SK-N-MC (cell line): ENCODE measurements at regions not wholly inside any gene's neighbourhood (a gene's known extent, or its start where the extent isn't known, plus 50 kb on each side); places are given as distances from the start of the nearest gene placed in this dataset.
A peak's percentile ranks its signal among the peaks of the same experiment; 100 is the strongest.

Experiments used
- DNase-seq: peaks from one replicate; pipeline ENCODE4 v3.0.0-alpha.2; 2011; ENCODE audit warnings: low read depth, low spot score
- H3K27ac ChIP-seq: fragments of 200-600 bp; sonication (generic); 2 replicates; pipeline ENCODE4 v1.5.1; 2016; ENCODE audit warnings: mixed run types
- H3K36me3 ChIP-seq: fragments of 200-600 bp; sonication (generic); 2 replicates; pipeline ENCODE4 v1.6.1; 2017; ENCODE audit warnings: antibody characterized with exemption, low read length, mixed read lengths; ENCODE audit not compliant: insufficient read depth
- H3K4me3 ChIP-seq: fragments of 200-600 bp; sonication (generic); 2 replicates; pipeline ENCODE4 v1.5.1; 2016
- H3K9ac ChIP-seq: fragments of 200-600 bp; sonication (generic); 2 replicates; pipeline ENCODE4 v1.8.0; 2017; ENCODE audit warnings: mixed run types, mixed read lengths; ENCODE audit not compliant: insufficient read length
- H3K9me3 ChIP-seq: fragments of 200-600 bp; sonication (generic); 2 replicates; pipeline ENCODE4 v1.6.1; 2017; ENCODE audit warnings: low read depth, mild to moderate bottlenecking, antibody characterized with exemption, low read length, moderate library complexity, mixed read lengths
- EZH2 ChIP-seq: fragments of 200-600 bp; sonication (generic); IDR thresholded peaks from one replicate; pipeline ENCODE4 v1.6.1; 2017; ENCODE audit warnings: antibody characterized with exemption
- FOXP2 ChIP-seq: optimal IDR thresholded peaks from 2 replicates; pipeline ENCODE3; 2011; ENCODE audit warnings: mild to moderate bottlenecking, moderate library complexity; ENCODE audit not compliant: insufficient read depth; ENCODE audit errors: extremely low read length, control extremely low read depth
- POLR2AphosphoS5 ChIP-seq: IDR thresholded peaks from 2 replicates; pipeline ENCODE4 v1.6.1; 2012; ENCODE audit warnings: mild to moderate bottlenecking, low read depth, low read length, borderline replicate concordance

DNA sequence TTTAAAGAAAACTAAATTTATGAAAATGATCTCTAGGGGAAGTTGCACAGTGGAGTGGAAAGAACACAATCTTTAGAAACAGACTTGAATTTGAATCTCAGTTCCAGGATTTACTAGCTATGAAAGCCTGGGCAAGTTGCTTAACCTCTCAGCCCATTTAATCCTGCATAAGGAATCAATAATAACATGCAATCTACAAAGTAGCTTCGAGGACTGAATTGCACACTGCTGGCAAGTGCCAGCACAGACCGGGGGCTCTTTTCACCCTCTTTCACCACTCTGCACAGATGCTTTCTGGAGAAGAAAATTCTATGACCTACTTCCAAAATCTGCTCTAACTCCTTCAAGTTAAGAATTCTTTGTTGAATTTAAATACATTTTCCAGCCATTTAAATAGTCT lies 63.4 kb upstream of the ANK3 start:
- no peaks in the 10 kb centered on the region for H3K9me3 ChIP-seq
- DNase-seq: no peak
- no peak overlapping the region for H3K9ac ChIP-seq
- no peak overlapping the region for H3K27ac ChIP-seq
- TF ChIP-seq EZH2: no peak
- no peak for TF ChIP-seq POLR2AphosphoS5
- no peak for TF ChIP-seq FOXP2
- H3K4me3 ChIP-seq: no peak overlapping the region
- H3K36me3 ChIP-seq: no peaks in the 10 kb centered on the region

GRCh38 chr10:60450291-60450690 lies 60.6 kb upstream of the ANK3 start:
- Histone ChIP-seq H3K27ac (no peak overlapping the region), H3K9me3 (no peaks in the 10 kb centered on the region), H3K36me3 (no peaks in the 10 kb centered on the region), H3K9ac (no peak overlapping the region), H3K4me3 (no peak overlapping the region)
- TF ChIP-seq EZH2 (no peak), FOXP2 (no peak), POLR2AphosphoS5 (no peak)
- DNase-seq: no peak

GRCh38 chr10:60448246-60448645 lies 58.6 kb upstream of the ANK3 start:
- no peak for DNase-seq
- Histone ChIP-seq H3K4me3 (no peak overlapping the region), H3K9ac (no peak overlapping the region), H3K36me3 (no peaks in the 10 kb centered on the region), H3K27ac (no peak overlapping the region), H3K9me3 (no peaks in the 10 kb centered on the region)
- TF ChIP-seq EZH2 (no peak), POLR2AphosphoS5 (no peak), FOXP2 (no peak)

DNA sequence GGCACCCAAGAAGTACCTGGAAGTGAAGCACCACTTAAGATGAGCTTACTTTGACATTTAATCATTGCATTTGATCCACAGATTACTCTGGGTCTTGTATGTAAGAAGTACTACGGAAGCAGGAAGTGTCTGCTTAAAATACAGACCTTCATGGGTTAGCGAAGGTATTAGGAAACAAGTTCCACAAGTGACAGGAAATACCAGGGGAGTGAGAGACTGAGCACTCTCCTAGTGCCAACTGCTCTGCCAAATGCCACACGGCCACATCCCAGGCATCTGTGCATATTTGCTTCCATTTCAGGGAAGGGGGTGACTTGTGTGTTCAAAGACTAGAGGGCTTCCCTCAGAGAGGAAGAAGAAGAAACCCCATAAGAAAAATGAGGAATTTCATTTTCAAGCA lies 57.2 kb upstream of the ANK3 start:
- DNase-seq: no peak
- H3K4me3 ChIP-seq: no peak overlapping the region

GRCh38 chr10:60446070-60446833 lies 56.6 kb upstream of the ANK3 start:
- Histone ChIP-seq H3K36me3 (no peaks in the 10 kb centered on the region), H3K9me3 (no peaks in the 10 kb centered on the region), H3K9ac (no peak overlapping the region), H3K27ac (no peak overlapping the region), H3K4me3 (no peak overlapping the region)
- no peak for DNase-seq
- TF ChIP-seq EZH2: no peak
- TF ChIP-seq POLR2AphosphoS5: no peak
- no peak for TF ChIP-seq FOXP2

More for the DNA sequence above, 57.2 kb upstream of the ANK3 start:
- H3K9ac ChIP-seq: no peak overlapping the region
- TF ChIP-seq POLR2AphosphoS5 (no peak), EZH2 (no peak), FOXP2 (no peak)
- no peaks in the 10 kb centered on the region for H3K36me3 ChIP-seq
- H3K9me3 ChIP-seq: no peaks in the 10 kb centered on the region
- no peak overlapping the region for H3K27ac ChIP-seq

- TF ChIP-seq FOXP2: no peak
- no peak for TF ChIP-seq EZH2
- no peak for TF ChIP-seq POLR2AphosphoS5
- no peak for DNase-seq
- Histone ChIP-seq H3K36me3 (no peaks in the 10 kb centered on the region), H3K27ac (no peak overlapping the region), H3K9me3 (no peaks in the 10 kb centered on the region), H3K4me3 (no peak overlapping the region), H3K9ac (no peak overlapping the region)
Measured at GRCh38 chr10:60444494-60445064, 54.9 kb upstream of the ANK3 start.

GRCh38 chr10:60443346-60443745 lies 53.7 kb upstream of the ANK3 start:
- Histone ChIP-seq H3K4me3 (no peak overlapping the region), H3K27ac (no peak overlapping the region), H3K9ac (no peak overlapping the region), H3K36me3 (no peaks in the 10 kb centered on the region), H3K9me3 (no peaks in the 10 kb centered on the region)
- no peak for DNase-seq
- no peak for TF ChIP-seq FOXP2
- no peak for TF ChIP-seq POLR2AphosphoS5

DNA sequence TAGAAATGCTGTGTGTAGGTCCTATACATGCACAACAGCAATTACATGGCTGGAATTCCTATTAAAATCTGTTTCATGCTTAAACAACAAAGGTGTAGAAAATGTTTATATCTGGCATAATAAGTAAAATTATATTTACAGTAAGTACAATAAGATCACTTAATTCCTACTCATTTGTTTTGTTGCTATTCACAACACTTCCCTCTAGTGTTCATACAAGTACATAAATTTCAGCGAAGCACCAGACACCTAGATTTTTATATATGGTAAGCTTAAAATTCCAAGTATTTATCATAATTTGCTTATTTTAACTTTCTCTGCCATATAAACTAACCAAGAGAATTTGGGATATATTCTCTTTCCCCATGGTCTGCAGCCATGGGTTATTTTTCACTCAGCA lies 51.8 kb upstream of the ANK3 start:
- H3K9ac ChIP-seq: no peak overlapping the region
- peak; percentile 12 for DNase-seq
- TF ChIP-seq EZH2 (no peak), POLR2AphosphoS5 (no peak), FOXP2 (no peak)
- no peak overlapping the region for H3K4me3 ChIP-seq
- no peaks in the 10 kb centered on the region for H3K36me3 ChIP-seq
- no peak overlapping the region for H3K27ac ChIP-seq
- no peaks in the 10 kb centered on the region for H3K9me3 ChIP-seq

- H3K27ac ChIP-seq: no peak overlapping the region
- no peaks in the 10 kb centered on the region for H3K9me3 ChIP-seq
- H3K4me3 ChIP-seq: no peak overlapping the region
- DNase-seq: no peak
- no peaks in the 10 kb centered on the region for H3K36me3 ChIP-seq
- no peak for TF ChIP-seq FOXP2
- no peak overlapping the region for H3K9ac ChIP-seq
Measured at GRCh38 chr10:60439641-60440040, 50.0 kb upstream of the ANK3 start.
